8988T (cell line): ENCODE measurements at regions not wholly inside any gene's neighbourhood (a gene's known extent, or its start where the extent isn't known, plus 50 kb on each side); places are given as distances from the start of the nearest gene placed in this dataset.
"Not testable (repeated sequence)": the region's sequence is repeated elsewhere in the genome, so short reads cannot be mapped to it uniquely, and the experiment has no call there.

ENCODE experiments used
- DNase-seq: peaks from one replicate; pipeline ENCODE4 v3.0.0; 2011

- DNase-seq = no peak
Measured at GRCh38 chr10:109174526-109174925, 748.8 kb downstream of the XPNPEP1 start.

DNA sequence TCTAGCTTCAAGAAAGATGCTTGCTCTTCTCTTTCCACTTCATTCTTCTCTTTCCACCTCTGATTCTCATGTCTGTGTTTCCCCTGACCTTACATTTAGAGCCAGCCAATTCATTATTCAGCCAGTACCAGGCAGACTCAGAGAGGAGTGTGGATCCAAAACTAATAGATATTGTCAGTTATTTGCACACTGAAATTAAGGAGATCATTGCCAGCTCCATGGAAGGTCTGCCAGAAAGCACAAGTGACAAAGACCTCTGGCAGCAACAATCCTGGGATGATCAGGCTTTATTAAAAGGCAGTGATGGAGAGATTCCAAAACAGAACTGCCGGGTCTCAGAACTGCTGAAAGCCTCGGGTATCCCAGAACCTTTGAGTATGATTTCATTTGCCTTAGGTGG, 749.4 kb downstream of the XPNPEP1 start:
- no peak for DNase-seq

DNA sequence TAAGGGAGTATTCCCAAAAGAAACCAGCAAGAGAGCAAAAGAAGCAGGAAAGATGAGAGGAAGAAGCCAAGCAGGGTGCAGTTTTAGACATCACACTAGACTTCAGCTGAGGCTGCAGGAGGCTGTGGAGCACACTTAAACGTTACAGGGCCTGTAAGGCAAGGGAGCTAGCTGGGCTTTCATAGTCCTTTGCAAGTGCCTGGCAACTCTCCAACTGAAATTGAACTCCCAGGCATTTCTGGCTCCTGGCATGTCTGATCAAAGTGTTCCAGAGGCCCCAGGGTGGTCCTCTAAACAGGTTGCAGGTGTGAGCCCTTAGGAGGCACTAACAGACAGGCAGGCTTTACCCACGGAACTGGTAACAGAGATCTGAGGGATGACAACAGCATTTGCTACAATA, 750.2 kb downstream of the XPNPEP1 start:
- DNase-seq = no peak

DNA sequence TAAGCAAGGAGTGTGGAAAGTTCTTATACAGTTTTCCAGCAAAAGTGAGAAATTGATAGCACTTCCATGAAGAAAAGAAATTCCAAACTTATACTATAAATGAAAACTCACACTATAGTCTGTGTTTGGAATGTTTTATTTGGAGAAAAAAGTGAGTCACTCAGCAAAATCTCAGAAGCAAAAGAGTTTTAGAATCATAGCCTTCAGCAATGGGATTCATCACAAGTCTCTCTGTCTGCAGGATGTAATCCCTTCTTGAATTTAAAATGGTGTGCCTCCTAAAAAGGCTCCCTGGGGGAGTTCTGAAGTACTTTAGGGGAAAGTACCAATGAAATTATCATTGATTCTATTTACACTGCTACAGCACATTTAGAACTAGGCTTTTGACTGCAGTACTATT, 756.4 kb downstream of the XPNPEP1 start:
- DNase-seq = no peak

DNA sequence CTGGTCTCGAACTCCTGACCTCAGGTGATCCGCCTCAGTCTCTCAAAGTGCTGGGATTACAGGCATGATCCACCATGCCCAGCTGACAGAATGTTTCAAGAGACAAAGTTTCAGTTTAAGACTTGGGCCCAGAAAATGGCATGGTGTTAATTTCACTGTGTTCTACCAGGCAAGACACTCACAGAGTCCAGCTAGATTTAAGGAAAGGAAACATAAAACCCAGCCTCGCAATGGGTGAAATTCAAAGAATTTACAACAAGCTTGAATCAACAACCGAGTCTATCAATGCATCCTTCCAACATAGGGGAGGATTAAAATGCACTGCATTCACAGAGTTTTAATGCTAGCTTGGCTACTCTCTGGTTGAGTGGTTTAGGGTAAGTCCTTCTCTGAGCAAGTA, 764.0 kb downstream of the XPNPEP1 start:
- DNase-seq = no peak

- no peak for DNase-seq
Measured at GRCh38 chr10:109156396-109156795, 766.9 kb downstream of the XPNPEP1 start.

DNA sequence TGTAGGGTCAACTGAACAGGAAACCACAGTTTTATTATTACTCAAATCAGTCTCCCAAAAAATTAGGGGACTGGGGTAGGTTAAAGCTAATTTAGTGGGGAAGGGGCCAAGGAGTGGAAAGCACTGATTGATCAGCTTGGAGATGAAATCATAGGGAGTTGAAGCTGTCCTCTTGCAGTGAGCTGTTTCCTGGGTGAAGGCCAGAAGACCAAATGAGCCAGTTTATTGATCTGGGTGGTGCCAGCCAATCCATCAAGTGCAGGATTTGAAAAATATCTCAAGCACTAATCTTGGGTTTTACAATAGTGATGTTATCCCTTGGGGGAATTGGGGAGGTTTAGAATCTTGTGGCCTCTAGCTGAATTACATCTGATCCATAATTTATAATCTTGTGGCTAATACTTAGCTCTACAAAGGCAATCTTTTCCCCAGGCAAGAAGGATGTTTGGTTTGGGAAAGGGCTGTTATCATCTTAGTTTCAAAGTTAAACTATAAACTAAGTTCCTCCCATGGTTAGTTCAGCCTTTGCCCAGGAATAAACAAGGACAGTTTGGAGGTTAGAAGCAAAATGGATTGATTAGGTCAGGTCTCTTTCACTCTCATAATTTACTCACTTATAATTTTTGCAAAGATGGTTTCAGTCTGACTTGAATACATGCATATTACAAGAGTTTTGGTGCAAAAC, 773.5 kb downstream of the XPNPEP1 start:
- DNase-seq = no peak

- no peak for DNase-seq
Measured at GRCh38 chr10:109127363-109127762, 795.9 kb downstream of the XPNPEP1 start.

GRCh38 chr10:109126541-109126940, 796.8 kb downstream of the XPNPEP1 start:
- no peak for DNase-seq

- DNase-seq = no peak
Measured at GRCh38 chr10:109126016-109126415, 797.3 kb downstream of the XPNPEP1 start.

GRCh38 chr10:109115179-109115578, 808.1 kb downstream of the XPNPEP1 start:
- DNase-seq = no peak

DNA sequence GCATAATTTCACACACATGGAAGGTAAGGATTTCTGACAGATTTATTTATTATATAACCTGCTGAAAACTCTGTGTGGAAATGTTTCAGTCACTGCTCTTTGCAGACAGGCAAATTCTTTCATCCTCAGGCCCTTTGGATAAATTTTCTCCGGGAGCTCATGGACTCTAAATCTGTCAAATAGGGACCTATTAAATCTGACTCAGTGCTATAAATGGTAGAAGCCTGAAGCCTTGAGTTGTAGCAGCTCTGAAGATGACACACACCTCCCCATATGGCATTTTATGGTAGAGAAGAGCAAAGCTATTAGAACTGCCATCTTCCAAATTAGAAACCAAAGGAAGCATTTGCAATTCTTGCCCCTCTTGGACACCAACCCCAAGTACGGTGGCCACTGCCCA, 808.7 kb downstream of the XPNPEP1 start:
- no peak for DNase-seq

- no peak for DNase-seq
Measured at GRCh38 chr10:109106604-109107003, 816.7 kb downstream of the XPNPEP1 start.

- DNase-seq = no peak
Measured at GRCh38 chr10:109105725-109106124, 817.6 kb downstream of the XPNPEP1 start.

- DNase-seq = no peak
Measured at GRCh38 chr10:109104806-109105205, 818.5 kb downstream of the XPNPEP1 start.

DNA sequence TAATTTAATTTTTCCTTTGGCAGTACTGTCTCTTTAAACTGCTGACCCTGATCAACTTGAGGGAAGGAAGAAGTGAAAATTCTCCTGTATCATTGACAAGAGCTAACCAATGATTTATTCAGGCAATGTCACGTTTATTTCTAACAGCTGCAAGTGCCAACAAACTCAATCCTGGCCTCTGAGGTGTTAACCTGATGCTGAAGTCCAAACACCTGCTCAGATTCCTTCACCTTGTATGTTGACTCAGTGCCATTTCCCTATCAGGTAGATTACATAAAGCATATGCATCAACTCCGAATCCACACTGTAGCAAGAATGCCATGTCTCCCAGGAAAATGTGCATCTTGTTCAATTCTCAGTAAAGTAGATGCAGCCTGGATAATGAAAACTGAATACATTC, 820.0 kb downstream of the XPNPEP1 start:
- no peak for DNase-seq

- no peak for DNase-seq
Measured at GRCh38 chr10:109089779-109090178, 833.5 kb downstream of the XPNPEP1 start.

- DNase-seq = no peak
Measured at GRCh38 chr10:109071539-109071938, 851.8 kb downstream of the XPNPEP1 start.

- DNase-seq = no peak
Measured at GRCh38 chr10:109070492-109070891, 852.8 kb downstream of the XPNPEP1 start.

GRCh38 chr10:109067031-109067430, 856.3 kb downstream of the XPNPEP1 start:
- DNase-seq = no peak

GRCh38 chr10:109065821-109066220, 857.5 kb downstream of the XPNPEP1 start:
- no peak for DNase-seq

DNA sequence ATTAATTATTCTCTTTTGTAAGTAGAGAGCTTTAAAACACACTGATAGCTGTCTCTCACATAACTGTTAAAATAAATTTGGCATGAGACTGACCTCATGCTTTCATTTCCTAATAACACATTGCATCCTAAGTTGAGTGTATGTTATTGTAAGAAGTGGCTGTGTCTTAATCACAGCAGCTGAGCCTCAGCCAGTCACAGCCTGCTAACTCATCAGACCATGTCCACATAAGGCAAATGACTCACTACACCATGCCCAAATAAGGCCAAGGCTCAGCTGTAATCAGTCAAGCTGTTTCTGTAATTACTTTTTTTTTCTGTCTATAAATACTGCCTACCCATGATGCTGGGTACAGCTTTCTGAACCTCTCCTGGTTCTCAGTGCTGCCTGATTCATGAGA, 860.9 kb downstream of the XPNPEP1 start:
- DNase-seq = no peak

GRCh38 chr10:109055243-109055642, 868.1 kb downstream of the XPNPEP1 start:
- DNase-seq = no peak

- no peak for DNase-seq
Measured at GRCh38 chr10:109047856-109048255, 875.5 kb downstream of the XPNPEP1 start.

GRCh38 chr10:109046427-109046826, 876.9 kb downstream of the XPNPEP1 start:
- not testable (repeated sequence) for DNase-seq
